ENCODE measurements at regions not wholly inside any gene's neighbourhood (a gene's known extent, or its start where the extent isn't known, plus 50 kb on each side); places are given as distances from the start of the nearest gene placed in this dataset.

GRCh38 chr7:93812061-93812460, 78.5 kb downstream of the TFPI2 start:
- TF ChIP-seq FOS (IDR thresholded peaks at IDR 0.05; ENCODE audit: borderline replicate concordance, insufficient read depth, low read length): no peak
- TF ChIP-seq GATA2 (IDR thresholded peaks at IDR 0.05; ENCODE audit: insufficient read depth, insufficient read length, low read depth, low read length): no peak
- no peak for TF ChIP-seq MAX (IDR thresholded peaks at IDR 0.05; ENCODE audit: insufficient read depth, insufficient read length)
- TF ChIP-seq POLR2A (IDR thresholded peaks at IDR 0.05; ENCODE audit: low read depth, low read length): no peak
- TF ChIP-seq POLR2AphosphoS5 (IDR thresholded peaks at IDR 0.05; ENCODE audit: insufficient read depth, low read depth, low read length): no peak
- H3K9me1 ChIP-seq (replicated peaks; ENCODE audit: control insufficient read depth, extremely low read depth, insufficient read depth, low read length): no peaks in the 10 kb centered on the region
- ChIA-PET CTCF (no interaction called here), POLR2A (no interaction called here)
- DNase-seq (ENCODE audit: low read depth, low spot score): no peak
- H3K4me3 ChIP-seq (replicated peaks in 1 of 3; ENCODE audit: insufficient read depth in 1 of 3, low read depth in 1 of 3, low read length in 3 of 3): no peak overlapping the region
- H2AFZ ChIP-seq (ENCODE audit: low read depth, low read length): no peak overlapping the region
- intact Hi-C loops (cut with micrococcal nuclease) (no loop called here), dilution Hi-C loops (cut with MboI; ENCODE audit: extremely low pct_ligation_motif_present, low sequenced_read_pairs) (no loop called here)
- H3K27ac ChIP-seq (ENCODE audit: insufficient read depth, low read depth, low read length): no peak overlapping the region
- no peak overlapping the region for H3K9ac ChIP-seq (replicated peaks; ENCODE audit: extremely low read depth, insufficient read depth, low read length)
- H3K4me2 ChIP-seq (ENCODE audit: insufficient read depth, low read length): no peak overlapping the region
- no peaks in the 10 kb centered on the region for H3K79me2 ChIP-seq (ENCODE audit: control insufficient read depth, insufficient read depth, low read length)
- BruUV-seq (replicated peaks): no TSS peak
- H4K20me1 ChIP-seq (replicated peaks; ENCODE audit: control insufficient read depth, extremely low read depth, insufficient read depth, low read length): no peaks in the 10 kb centered on the region
- H3K9me3 ChIP-seq (replicated peaks; ENCODE audit: control insufficient read depth, insufficient read depth, low read length): no peaks in the 10 kb centered on the region
- peaks cover 0 to 2% of the 10 kb centered on the region in 2 experiments for H3K27me3 ChIP-seq (ENCODE audit: control insufficient read depth in 2 of 2, insufficient read depth in 2 of 2, low read length in 2 of 2)
- H3K36me3 ChIP-seq (ENCODE audit: control insufficient read depth in 2 of 2, extremely low read depth in 1 of 2, insufficient read depth in 2 of 2, low read length in 2 of 2): no peaks in the 10 kb centered on the region
- no peak for FAIRE-seq
- no peaks in the 10 kb centered on the region for H3K4me1 ChIP-seq (ENCODE audit: control insufficient read depth, extremely low read depth, insufficient read depth, low read length)

- no TSS peak for BruUV-seq (replicated peaks)
- CTCF ChIA-PET: interaction anchor here (1.2 to 2.1 kb wide), 2 partner anchors 12 to 1436 kb away, joined by 3 to 11 read pairs; no protein-coding TSS in a partner anchor
- Histone ChIP-seq H3K36me3 (ENCODE audit: control insufficient read depth in 2 of 2, extremely low read depth in 1 of 2, insufficient read depth in 2 of 2, low read length in 2 of 2) (no peaks in the 10 kb centered on the region), H3K27me3 (ENCODE audit: control insufficient read depth in 2 of 2, insufficient read depth in 2 of 2, low read length in 2 of 2) (peaks cover 0 to 2% of the 10 kb centered on the region in 2 experiments), H3K4me3 (replicated peaks in 1 of 3; ENCODE audit: insufficient read depth in 1 of 3, low read depth in 1 of 3, low read length in 3 of 3) (no peak overlapping the region), H3K27ac (ENCODE audit: insufficient read depth, low read depth, low read length) (no peak overlapping the region), H3K4me1 (ENCODE audit: control insufficient read depth, extremely low read depth, insufficient read depth, low read length) (no peaks in the 10 kb centered on the region), H3K9ac (replicated peaks; ENCODE audit: extremely low read depth, insufficient read depth, low read length) (no peak overlapping the region), H3K4me2 (ENCODE audit: insufficient read depth, low read length) (no peak overlapping the region), H2AFZ (ENCODE audit: low read depth, low read length) (no peak overlapping the region), H3K79me2 (ENCODE audit: control insufficient read depth, insufficient read depth, low read length) (no peaks in the 10 kb centered on the region), H3K9me1 (replicated peaks; ENCODE audit: control insufficient read depth, extremely low read depth, insufficient read depth, low read length) (no peaks in the 10 kb centered on the region), H3K9me3 (replicated peaks; ENCODE audit: control insufficient read depth, insufficient read depth, low read length) (no peaks in the 10 kb centered on the region), H4K20me1 (replicated peaks; ENCODE audit: control insufficient read depth, extremely low read depth, insufficient read depth, low read length) (no peaks in the 10 kb centered on the region)
- FAIRE-seq: no peak
- intact Hi-C loops (cut with micrococcal nuclease) (no loop called here), dilution Hi-C loops (cut with MboI; ENCODE audit: extremely low pct_ligation_motif_present, low sequenced_read_pairs) (no loop called here)
- DNase-seq (ENCODE audit: low read depth, low spot score): no peak
- TF ChIP-seq MYC (IDR thresholded peaks at IDR 0.05; ENCODE audit: low read depth, low read length): no peak
- TF ChIP-seq POLR2A (IDR thresholded peaks at IDR 0.05; ENCODE audit: low read depth, low read length): no peak
- TF ChIP-seq GATA2 (IDR thresholded peaks at IDR 0.05; ENCODE audit: insufficient read depth, insufficient read length, low read depth, low read length): no peak
- TF ChIP-seq MAX (IDR thresholded peaks at IDR 0.05; ENCODE audit: insufficient read depth, insufficient read length): no peak
- no peak for TF ChIP-seq JUN (IDR thresholded peaks at IDR 0.05; ENCODE audit: borderline replicate concordance, insufficient read depth, insufficient read length, low read depth)
- no peak for TF ChIP-seq EZH2 (IDR thresholded peaks at IDR 0.05; ENCODE audit: borderline replicate concordance, low read depth, low read length, severe bottlenecking)
- no peak for TF ChIP-seq FOS (IDR thresholded peaks at IDR 0.05; ENCODE audit: borderline replicate concordance, insufficient read depth, low read length)
- TF ChIP-seq CTCF (IDR thresholded peaks at IDR 0.05; ENCODE audit: extremely low read depth in 1 of 2, insufficient read depth in 1 of 2, low read depth in 1 of 2, low read length in 2 of 2): no peak
- no peak for TF ChIP-seq POLR2AphosphoS5 (IDR thresholded peaks at IDR 0.05; ENCODE audit: insufficient read depth, low read depth, low read length)
- POLR2A ChIA-PET: no interaction called here
Measured at GRCh38 chr7:93811198-93811597, 79.4 kb downstream of the TFPI2 start.

Measured in endothelial cell of umbilical vein (primary cell).